ENCODE measurements at regions not wholly inside any gene's neighbourhood (a gene's known extent, or its start where the extent isn't known, plus 50 kb on each side); places are given as distances from the start of the nearest gene placed in this dataset.

DNA sequence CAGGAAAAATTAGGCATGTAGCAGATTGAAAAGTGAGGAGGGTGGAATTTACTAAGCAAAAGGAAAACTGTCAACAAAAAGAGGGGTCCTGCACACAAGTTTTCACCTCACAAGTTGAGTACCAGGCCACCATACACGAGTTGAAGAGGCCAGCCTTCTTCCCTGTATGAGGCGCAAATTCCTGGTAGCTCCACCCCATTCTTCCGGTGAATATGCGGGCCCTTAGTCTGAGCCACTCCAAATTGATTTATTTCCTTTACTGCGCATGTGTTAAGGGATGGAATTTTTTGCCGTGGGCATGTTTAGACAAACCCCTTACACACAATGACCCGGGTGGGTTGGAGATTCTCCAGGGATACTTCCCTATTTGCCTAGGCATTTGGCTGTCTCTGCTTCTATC lies 942.1 kb upstream of the GRIA3 start:
- H3K9ac ChIP-seq (ENCODE audit: insufficient read depth in 1 of 2, low read depth in 2 of 2, low read length in 2 of 2), result no peak overlapping the region
- no peaks in the 10 kb centered on the region for H3K9me1 ChIP-seq (ENCODE audit: control insufficient read depth, insufficient read depth, low read length)
- 3% methylated on average over 7 of the region's 7 CpGs for WGBS (ENCODE audit: insufficient coverage, low coverage, missing lambda C conversion rate)
- no peaks in the 10 kb centered on the region for H4K20me1 ChIP-seq (replicated peaks; ENCODE audit: control insufficient read depth, insufficient read depth, low read length)
- in situ Hi-C loops (cut with MboI), result no loop called here
- CTCF ChIA-PET (ENCODE audit: low intra/inter-chr PET ratio), result no interaction called here
- TF ChIP-seq ZKSCAN8 (CRISPR knock-in tag; IDR thresholded peaks at IDR 0.05), result no peak
- TF ChIP-seq GTF2A2 (tag; IDR thresholded peaks at IDR 0.05), result no peak
- TF ChIP-seq NEUROD1 (IDR thresholded peaks at IDR 0.05; ENCODE audit: borderline replicate concordance, low read depth, low read length, partially characterized antibody), result no peak
- no peak for TF ChIP-seq TBL1XR1 (IDR thresholded peaks at IDR 0.05; ENCODE audit: low read length in 2 of 2)
- TF ChIP-seq WHSC1 (IDR thresholded peaks at IDR 0.05; ENCODE audit: low read length), result no peak
- no peak for TF ChIP-seq BMI1 (IDR thresholded peaks at IDR 0.05; ENCODE audit: low read length)
- H3K36me3 ChIP-seq (ENCODE audit: control insufficient read depth, insufficient read depth, low read length), result no peaks in the 10 kb centered on the region
- H2AFZ ChIP-seq (ENCODE audit: low read depth, low read length), result no peak overlapping the region
- no peak overlapping the region for H3K4me2 ChIP-seq (ENCODE audit: insufficient read depth, low read length)
- H3K9me3 ChIP-seq (replicated peaks; ENCODE audit: control insufficient read depth, insufficient read depth, low read depth, low read length), result no peaks in the 10 kb centered on the region
- DNase-seq (ENCODE audit: extremely low read depth in 1 of 4, low spot score in 3 of 4) (no peak), FAIRE-seq (no peak), ATAC-seq (no peak)
- H3K27me3 ChIP-seq (ENCODE audit: control insufficient read depth in 2 of 2, insufficient read depth in 2 of 2, low read length in 2 of 2), result no peaks in the 10 kb centered on the region
- H3K4me3 ChIP-seq, result no peak overlapping the region
- H3K79me2 ChIP-seq (ENCODE audit: control insufficient read depth, insufficient read depth, low read length), result no peaks in the 10 kb centered on the region
- POLR2A ChIA-PET, result no interaction called here
- H3K27ac ChIP-seq (ENCODE audit: extremely low read depth, low read depth, low read length), result no peak overlapping the region
- no peaks in the 10 kb centered on the region for H3K4me1 ChIP-seq (replicated peaks in 1 of 2; ENCODE audit: control insufficient read depth in 2 of 2, insufficient read depth in 2 of 2, low read length in 2 of 2)
- no TSS peak for BruUV-seq (replicated peaks)
- intact Hi-C loops (cut with micrococcal nuclease), result no loop called here

DNA sequence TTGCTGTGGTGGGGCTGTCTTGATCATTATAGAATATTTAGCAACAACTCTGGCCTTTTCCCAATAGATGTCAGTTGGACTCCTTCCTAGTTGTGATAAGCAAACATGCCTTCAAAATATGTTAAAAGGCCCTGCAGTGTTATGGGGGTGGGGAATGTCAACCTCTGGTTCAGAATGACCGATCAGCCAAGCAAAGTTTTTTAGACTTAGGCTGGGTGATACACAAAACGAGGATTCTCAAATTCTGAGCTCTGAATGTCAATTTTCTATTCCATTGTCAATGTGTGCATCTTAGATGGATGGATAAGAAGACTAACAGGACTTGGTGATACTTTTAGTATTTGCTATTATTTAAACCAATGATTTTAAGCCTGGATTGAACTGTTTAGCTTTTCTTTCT lies 940.0 kb upstream of the GRIA3 start:
- no peaks in the 10 kb centered on the region for H3K9me1 ChIP-seq (ENCODE audit: control insufficient read depth, insufficient read depth, low read length)
- no peaks in the 10 kb centered on the region for H4K20me1 ChIP-seq (replicated peaks; ENCODE audit: control insufficient read depth, insufficient read depth, low read length)
- H3K4me1 ChIP-seq (replicated peaks in 1 of 2; ENCODE audit: control insufficient read depth in 2 of 2, insufficient read depth in 2 of 2, low read length in 2 of 2), result no peaks in the 10 kb centered on the region
- WGBS (ENCODE audit: insufficient coverage, low coverage, missing lambda C conversion rate), result 0% methylated on average over 2 of the region's 2 CpGs
- CTCF ChIA-PET (ENCODE audit: low intra/inter-chr PET ratio), result no interaction called here
- no peaks in the 10 kb centered on the region for H3K27me3 ChIP-seq (ENCODE audit: control insufficient read depth in 2 of 2, insufficient read depth in 2 of 2, low read length in 2 of 2)
- no peaks in the 10 kb centered on the region for H3K9me3 ChIP-seq (replicated peaks; ENCODE audit: control insufficient read depth, insufficient read depth, low read depth, low read length)
- H3K27ac ChIP-seq (ENCODE audit: extremely low read depth, low read depth, low read length), result no peak overlapping the region
- FAIRE-seq (no peak), ATAC-seq (no peak), DNase-seq (ENCODE audit: extremely low read depth in 1 of 4, low spot score in 3 of 4) (no peak)
- no TSS peak for BruUV-seq (replicated peaks)
- H3K79me2 ChIP-seq (ENCODE audit: control insufficient read depth, insufficient read depth, low read length), result no peaks in the 10 kb centered on the region
- in situ Hi-C loops (cut with MboI) (no loop called here), intact Hi-C loops (cut with micrococcal nuclease) (no loop called here)
- H3K36me3 ChIP-seq (ENCODE audit: control insufficient read depth, insufficient read depth, low read length), result no peaks in the 10 kb centered on the region
- H3K9ac ChIP-seq (ENCODE audit: insufficient read depth in 1 of 2, low read depth in 2 of 2, low read length in 2 of 2), result no peak overlapping the region
- H3K4me3 ChIP-seq, result no peak overlapping the region
- H2AFZ ChIP-seq (ENCODE audit: low read depth, low read length), result no peak overlapping the region
- no peak overlapping the region for H3K4me2 ChIP-seq (ENCODE audit: insufficient read depth, low read length)
- POLR2A ChIA-PET, result no interaction called here
- TF ChIP-seq HLTF (IDR thresholded peaks at IDR 0.05) (no peak), PML (IDR thresholded peaks at IDR 0.05; ENCODE audit: low read length) (no peak), RNF2 (IDR thresholded peaks at IDR 0.05) (no peak), HNRNPK (IDR thresholded peaks at IDR 0.05; ENCODE audit: low read depth, low read length, poor library complexity, severe bottlenecking) (no peak), ZNF175 (CRISPR knock-in tag; IDR thresholded peaks at IDR 0.05; ENCODE audit: low read depth) (no peak)
- TF ChIP-seq, protein P1, sequence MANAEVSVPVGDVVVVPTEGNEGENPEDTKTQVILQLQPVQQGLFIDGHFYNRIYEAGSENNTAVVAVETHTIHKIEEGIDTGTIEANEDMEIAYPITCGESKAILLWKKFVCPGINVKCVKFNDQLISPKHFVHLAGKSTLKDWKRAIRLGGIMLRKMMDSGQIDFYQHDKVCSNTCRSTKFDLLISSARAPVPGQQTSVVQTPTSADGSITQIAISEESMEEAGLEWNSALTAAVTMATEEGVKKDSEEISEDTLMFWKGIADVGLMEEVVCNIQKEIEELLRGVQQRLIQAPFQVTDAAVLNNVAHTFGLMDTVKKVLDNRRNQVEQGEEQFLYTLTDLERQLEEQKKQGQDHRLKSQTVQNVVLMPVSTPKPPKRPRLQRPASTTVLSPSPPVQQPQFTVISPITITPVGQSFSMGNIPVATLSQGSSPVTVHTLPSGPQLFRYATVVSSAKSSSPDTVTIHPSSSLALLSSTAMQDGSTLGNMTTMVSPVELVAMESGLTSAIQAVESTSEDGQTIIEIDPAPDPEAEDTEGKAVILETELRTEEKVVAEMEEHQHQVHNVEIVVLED (CRISPR knock-in tag; IDR thresholded peaks at IDR 0.05), result no peak

All from K562 (cell line).